HL-60 (cell line): ENCODE measurements at regions not wholly inside any gene's neighbourhood (a gene's known extent, or its start where the extent isn't known, plus 50 kb on each side); places are given as distances from the start of the nearest gene placed in this dataset.

Source experiments
- DNase-seq, 2 experiments: peaks; one replicate each; pipeline ENCODE4 v3.0.0-alpha.2; 2010 to 2020; ENCODE audit warnings: low read depth in 1 of 2, low spot score in 1 of 2
- H3K27ac ChIP-seq: fragments of 250-450 bp; sonication (Bioruptor Pico); replicated peaks from 2 replicates; pipeline ENCODE4 v1.5.1; 2020; ENCODE audit warnings: mild to moderate bottlenecking, moderate library complexity
- H3K27me3 ChIP-seq: fragments of 250-450 bp; sonication (Bioruptor Pico); 2 replicates; pipeline ENCODE4 v1.5.1; 2021; ENCODE audit warnings: mild to moderate bottlenecking, moderate library complexity; ENCODE audit not compliant: insufficient read depth, poor library complexity, severe bottlenecking
- H3K4me3 ChIP-seq: replicated peaks from 2 replicates; pipeline ENCODE4 v1.5.1; 2011; ENCODE audit warnings: mild to moderate bottlenecking, control low read depth, low read length; ENCODE audit not compliant: insufficient read depth
- GABPA ChIP-seq: IDR thresholded peaks from 2 replicates; pipeline ENCODE4 v1.6.1; 2012; ENCODE audit warnings: low read depth
- POLR2AphosphoS5 ChIP-seq: IDR thresholded peaks from 2 replicates; pipeline ENCODE4 v1.6.1; 2012; ENCODE audit warnings: low read depth
- SPI1 ChIP-seq: IDR thresholded peaks from 2 replicates; pipeline ENCODE4 v1.6.1; 2012; ENCODE audit warnings: low read depth, mild to moderate bottlenecking, borderline replicate concordance
- TF ChIP-seq, protein P1 (sequence below): IDR thresholded peaks from one replicate; pipeline ENCODE4 v1.5.1; 2011; ENCODE audit warnings: low read length, control low read depth, inconsistent platforms; ENCODE audit not compliant: insufficient read depth
- TF ChIP-seq, protein P2 (sequence below): IDR thresholded peaks from 2 replicates; pipeline ENCODE4 v1.6.1; 2012; ENCODE audit warnings: low read depth; ENCODE audit not compliant: insufficient replicate concordance

DNA sequence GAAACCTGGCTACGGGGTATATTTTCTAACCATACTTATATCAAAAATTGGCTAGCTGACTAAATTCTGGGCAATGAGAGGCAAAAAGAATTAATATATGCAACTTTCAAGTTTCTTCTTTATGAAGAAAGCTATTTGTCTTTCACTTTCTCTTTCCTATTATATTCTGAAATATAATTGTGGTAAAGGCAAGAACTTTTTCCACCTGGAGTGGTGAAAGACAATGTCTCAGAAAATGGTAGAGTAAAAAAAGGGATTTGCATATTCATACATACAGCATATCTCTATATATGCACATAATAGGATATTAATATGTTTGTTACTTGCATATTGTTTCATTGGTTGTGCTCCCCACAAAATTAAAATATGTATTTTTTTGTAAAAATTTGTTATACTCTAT lies 793.8 kb downstream of the PLA2G4A start:
- Histone ChIP-seq H3K27ac (peak overlapping the region; percentile 49), H3K4me3 (no peak overlapping the region), H3K27me3 (no peaks in the 10 kb centered on the region)
- DNase-seq: no peak
- TF ChIP-seq, protein P1, sequence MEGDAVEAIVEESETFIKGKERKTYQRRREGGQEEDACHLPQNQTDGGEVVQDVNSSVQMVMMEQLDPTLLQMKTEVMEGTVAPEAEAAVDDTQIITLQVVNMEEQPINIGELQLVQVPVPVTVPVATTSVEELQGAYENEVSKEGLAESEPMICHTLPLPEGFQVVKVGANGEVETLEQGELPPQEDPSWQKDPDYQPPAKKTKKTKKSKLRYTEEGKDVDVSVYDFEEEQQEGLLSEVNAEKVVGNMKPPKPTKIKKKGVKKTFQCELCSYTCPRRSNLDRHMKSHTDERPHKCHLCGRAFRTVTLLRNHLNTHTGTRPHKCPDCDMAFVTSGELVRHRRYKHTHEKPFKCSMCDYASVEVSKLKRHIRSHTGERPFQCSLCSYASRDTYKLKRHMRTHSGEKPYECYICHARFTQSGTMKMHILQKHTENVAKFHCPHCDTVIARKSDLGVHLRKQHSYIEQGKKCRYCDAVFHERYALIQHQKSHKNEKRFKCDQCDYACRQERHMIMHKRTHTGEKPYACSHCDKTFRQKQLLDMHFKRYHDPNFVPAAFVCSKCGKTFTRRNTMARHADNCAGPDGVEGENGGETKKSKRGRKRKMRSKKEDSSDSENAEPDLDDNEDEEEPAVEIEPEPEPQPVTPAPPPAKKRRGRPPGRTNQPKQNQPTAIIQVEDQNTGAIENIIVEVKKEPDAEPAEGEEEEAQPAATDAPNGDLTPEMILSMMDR: no peak
- TF ChIP-seq, protein P2, sequence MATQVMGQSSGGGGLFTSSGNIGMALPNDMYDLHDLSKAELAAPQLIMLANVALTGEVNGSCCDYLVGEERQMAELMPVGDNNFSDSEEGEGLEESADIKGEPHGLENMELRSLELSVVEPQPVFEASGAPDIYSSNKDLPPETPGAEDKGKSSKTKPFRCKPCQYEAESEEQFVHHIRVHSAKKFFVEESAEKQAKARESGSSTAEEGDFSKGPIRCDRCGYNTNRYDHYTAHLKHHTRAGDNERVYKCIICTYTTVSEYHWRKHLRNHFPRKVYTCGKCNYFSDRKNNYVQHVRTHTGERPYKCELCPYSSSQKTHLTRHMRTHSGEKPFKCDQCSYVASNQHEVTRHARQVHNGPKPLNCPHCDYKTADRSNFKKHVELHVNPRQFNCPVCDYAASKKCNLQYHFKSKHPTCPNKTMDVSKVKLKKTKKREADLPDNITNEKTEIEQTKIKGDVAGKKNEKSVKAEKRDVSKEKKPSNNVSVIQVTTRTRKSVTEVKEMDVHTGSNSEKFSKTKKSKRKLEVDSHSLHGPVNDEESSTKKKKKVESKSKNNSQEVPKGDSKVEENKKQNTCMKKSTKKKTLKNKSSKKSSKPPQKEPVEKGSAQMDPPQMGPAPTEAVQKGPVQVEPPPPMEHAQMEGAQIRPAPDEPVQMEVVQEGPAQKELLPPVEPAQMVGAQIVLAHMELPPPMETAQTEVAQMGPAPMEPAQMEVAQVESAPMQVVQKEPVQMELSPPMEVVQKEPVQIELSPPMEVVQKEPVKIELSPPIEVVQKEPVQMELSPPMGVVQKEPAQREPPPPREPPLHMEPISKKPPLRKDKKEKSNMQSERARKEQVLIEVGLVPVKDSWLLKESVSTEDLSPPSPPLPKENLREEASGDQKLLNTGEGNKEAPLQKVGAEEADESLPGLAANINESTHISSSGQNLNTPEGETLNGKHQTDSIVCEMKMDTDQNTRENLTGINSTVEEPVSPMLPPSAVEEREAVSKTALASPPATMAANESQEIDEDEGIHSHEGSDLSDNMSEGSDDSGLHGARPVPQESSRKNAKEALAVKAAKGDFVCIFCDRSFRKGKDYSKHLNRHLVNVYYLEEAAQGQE: no peak
- TF ChIP-seq SPI1 (no peak), GABPA (no peak), POLR2AphosphoS5 (no peak)

DNA sequence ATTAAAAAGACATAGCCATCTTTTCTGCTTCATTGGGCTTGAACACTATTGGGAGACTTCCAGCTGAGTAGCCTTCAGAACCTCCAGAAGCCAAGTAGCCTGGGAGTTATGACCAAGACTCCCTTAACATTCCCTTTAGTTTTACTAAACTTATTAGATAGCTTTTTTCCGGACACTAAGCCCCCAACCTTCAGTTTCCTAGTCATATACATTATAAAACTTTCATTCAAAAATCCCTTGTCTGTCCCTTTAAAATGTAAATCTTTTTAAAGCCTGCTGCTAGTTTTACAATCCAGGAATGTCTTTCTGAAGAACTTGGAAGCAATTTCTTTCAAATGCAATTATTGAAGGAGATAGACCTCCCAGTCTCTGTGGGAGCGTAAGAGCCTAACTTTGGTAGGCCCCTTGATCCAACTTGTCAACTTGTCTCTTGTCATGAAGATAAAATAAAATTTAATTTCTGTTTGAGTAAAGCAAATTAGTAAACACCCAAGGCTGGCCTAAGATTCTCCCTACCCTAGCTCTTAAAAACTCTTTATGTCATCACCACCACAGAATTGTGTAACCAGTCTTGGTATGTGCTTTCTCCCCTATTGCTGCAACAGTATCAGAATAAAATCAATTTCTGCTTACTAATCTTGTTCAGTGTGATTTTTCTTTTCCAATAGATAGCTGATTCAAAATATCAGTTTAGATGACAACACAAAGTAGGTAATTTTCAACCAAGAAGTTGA lies 796.2 kb downstream of the PLA2G4A start:
- Histone ChIP-seq H3K4me3 (no peak overlapping the region), H3K27me3 (no peaks in the 10 kb centered on the region), H3K27ac (no peak overlapping the region)
- DNase-seq: peak; percentile 44 to 61
- TF ChIP-seq POLR2AphosphoS5 (no peak), SPI1 (no peak), GABPA (no peak)
- TF ChIP-seq, protein P2: no peak
- TF ChIP-seq, protein P1: no peak

DNA sequence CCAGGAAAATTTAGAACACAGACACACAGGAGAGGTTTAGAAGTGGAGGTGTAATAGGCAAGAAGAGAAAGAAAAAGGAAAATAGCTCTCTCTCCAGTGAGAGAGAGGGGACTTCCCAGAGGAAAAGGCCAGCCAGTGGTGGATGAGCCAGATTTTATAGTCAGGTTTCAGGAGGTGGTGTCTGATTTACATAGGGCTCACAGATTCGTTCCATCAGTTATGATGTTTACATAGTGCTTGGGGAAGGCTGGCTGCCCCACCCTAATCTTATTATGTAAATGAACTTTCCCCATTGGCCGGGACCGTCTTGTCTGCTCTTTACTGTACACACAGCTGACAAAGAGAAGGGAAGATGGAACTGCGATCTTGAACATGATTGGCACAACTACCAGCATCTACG lies 797.3 kb downstream of the PLA2G4A start:
- no peak overlapping the region for H3K4me3 ChIP-seq
- no peak overlapping the region for H3K27ac ChIP-seq
- no peaks in the 10 kb centered on the region for H3K27me3 ChIP-seq
- TF ChIP-seq GABPA (no peak), POLR2AphosphoS5 (no peak), SPI1 (no peak)
- TF ChIP-seq, protein P2: no peak
- TF ChIP-seq, protein P1: no peak
- no peak for DNase-seq
